ENCODE measurements at regions not wholly inside any gene's neighbourhood (a gene's known extent, or its start where the extent isn't known, plus 50 kb on each side); places are given as distances from the start of the nearest gene placed in this dataset.
A peak's percentile ranks its signal among the peaks of the same experiment; 100 is the strongest.

GRCh38 chr17:51387582-51387981, 127.2 kb downstream of the UTP18 start (continued):
- TF ChIP-seq ZNF462 (CRISPR knock-in tag; IDR thresholded peaks at IDR 0.05): no peak

GRCh38 chr17:51387986-51388385, 127.6 kb downstream of the UTP18 start:
- Histone ChIP-seq H3F3A (replicated peaks; ENCODE audit: low read depth) (no peaks in the 10 kb centered on the region), H4K20me1 (replicated peaks; ENCODE audit: insufficient read depth) (no peaks in the 10 kb centered on the region), H3K4me2 (no peak overlapping the region), H3K4me1 (ENCODE audit: insufficient read depth) (no peaks in the 10 kb centered on the region), H3K4me3 (no peak overlapping the region), H3K36me3 (ENCODE audit: insufficient read depth) (no peaks in the 10 kb centered on the region), H3K27me3 (ENCODE audit: insufficient read depth) (no peaks in the 10 kb centered on the region), H3K27ac (ENCODE audit: low read depth) (no peak overlapping the region), H3K9me2 (ENCODE audit: insufficient read depth) (no peaks in the 10 kb centered on the region), H3K79me2 (replicated peaks; ENCODE audit: insufficient read depth) (no peaks in the 10 kb centered on the region), H2AFZ (peak overlapping the region; percentile 43; the same call in 1 of the 2 replicates)
- ATAC-seq (no peak), DNase-seq (ENCODE audit: low spot score) (no peak)
- H3K4me3 Mint-ChIP-seq: no peak overlapping the region
- no peaks in the 10 kb centered on the region; the same call in 2 of the 3 replicates for H3K4me1 Mint-ChIP-seq
- TF ChIP-seq NANOG (IDR thresholded peaks at IDR 0.05; ENCODE audit: borderline replicate concordance) (no peak), EZH2phosphoT487 (IDR thresholded peaks at IDR 0.05; ENCODE audit: unreplicated experiment) (no peak), EZH2 (IDR thresholded peaks at IDR 0.05; ENCODE audit: low read depth, unreplicated experiment) (no peak), STAT1 (IDR thresholded peaks at IDR 0.05; ENCODE audit: unreplicated experiment) (no peak), ZNF331 (CRISPR knock-in tag; IDR thresholded peaks at IDR 0.05; ENCODE audit: low read depth) (no peak), ETS1 (IDR thresholded peaks at IDR 0.05) (no peak), CREB1 (CRISPR knock-in tag; IDR thresholded peaks at IDR 0.05; ENCODE audit: low read depth) (no peak)
- TF ChIP-seq, protein P1, sequence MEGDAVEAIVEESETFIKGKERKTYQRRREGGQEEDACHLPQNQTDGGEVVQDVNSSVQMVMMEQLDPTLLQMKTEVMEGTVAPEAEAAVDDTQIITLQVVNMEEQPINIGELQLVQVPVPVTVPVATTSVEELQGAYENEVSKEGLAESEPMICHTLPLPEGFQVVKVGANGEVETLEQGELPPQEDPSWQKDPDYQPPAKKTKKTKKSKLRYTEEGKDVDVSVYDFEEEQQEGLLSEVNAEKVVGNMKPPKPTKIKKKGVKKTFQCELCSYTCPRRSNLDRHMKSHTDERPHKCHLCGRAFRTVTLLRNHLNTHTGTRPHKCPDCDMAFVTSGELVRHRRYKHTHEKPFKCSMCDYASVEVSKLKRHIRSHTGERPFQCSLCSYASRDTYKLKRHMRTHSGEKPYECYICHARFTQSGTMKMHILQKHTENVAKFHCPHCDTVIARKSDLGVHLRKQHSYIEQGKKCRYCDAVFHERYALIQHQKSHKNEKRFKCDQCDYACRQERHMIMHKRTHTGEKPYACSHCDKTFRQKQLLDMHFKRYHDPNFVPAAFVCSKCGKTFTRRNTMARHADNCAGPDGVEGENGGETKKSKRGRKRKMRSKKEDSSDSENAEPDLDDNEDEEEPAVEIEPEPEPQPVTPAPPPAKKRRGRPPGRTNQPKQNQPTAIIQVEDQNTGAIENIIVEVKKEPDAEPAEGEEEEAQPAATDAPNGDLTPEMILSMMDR (conservative IDR thresholded peaks at IDR 0.05; ENCODE audit: low read depth in 2 of 2): no peak
- no peak overlapping the region for H3K27ac Mint-ChIP-seq
- no peaks in the 10 kb centered on the region for H3K36me3 Mint-ChIP-seq (ENCODE audit: low read depth)
- H3K9me3 Mint-ChIP-seq: no peaks in the 10 kb centered on the region
- H3K27me3 Mint-ChIP-seq (ENCODE audit: insufficient read depth, low read depth, poor library complexity): peaks cover 8% of the 10 kb centered on the region
